NCI-H82 treated with DMSO at 0.1 percent for 48 hours (cell line): ENCODE measurements at regions not wholly inside any gene's neighbourhood (a gene's known extent, or its start where the extent isn't known, plus 50 kb on each side); places are given as distances from the start of the nearest gene placed in this dataset.
"Not testable (repeated sequence)": the region's sequence is repeated elsewhere in the genome, so short reads cannot be mapped to it uniquely, and the experiment has no call there.

ENCODE experiments used
- DNase-seq: peaks from one replicate; lab custom pipeline; 2025; ENCODE audit not compliant: unreplicated experiment; lab: John Stamatoyannopoulos, UW

- not testable (repeated sequence) for DNase-seq
These were observed 51.5 kb downstream of the VPREB1 start for GRCh38 chr22:22296047-22296446.

- DNase-seq: not testable (repeated sequence)
These were observed 52.7 kb downstream of the VPREB1 start for GRCh38 chr22:22297159-22297793.

GRCh38 chr22:22297794-22298653 is 53.4 kb downstream of the VPREB1 start:
- DNase-seq: peak; percentile 0

- DNase-seq: not testable (repeated sequence)
These were observed 54.0 kb downstream of the VPREB1 start for GRCh38 chr22:22298654-22299009.

- not testable (repeated sequence) for DNase-seq
These were observed 55.9 kb downstream of the VPREB1 start for GRCh38 chr22:22300511-22300910.

GRCh38 chr22:22300946-22301345 is 56.4 kb downstream of the VPREB1 start:
- not testable (repeated sequence) for DNase-seq

GRCh38 chr22:22316589-22316988 is 72.0 kb downstream of the VPREB1 start:
- no peak for DNase-seq

- no peak for DNase-seq
These were observed 74.3 kb downstream of the VPREB1 start for GRCh38 chr22:22318723-22319465.

- DNase-seq: peak; percentile 6
These were observed 77.4 kb downstream of the VPREB1 start for GRCh38 chr22:22321743-22322611.

GRCh38 chr22:22322792-22323191 is 78.2 kb downstream of the VPREB1 start:
- DNase-seq: no peak

- no peak for DNase-seq
These were observed 83.1 kb downstream of the VPREB1 start for GRCh38 chr22:22327723-22328122.

GRCh38 chr22:22329792-22330191 is 85.2 kb downstream of the VPREB1 start:
- DNase-seq: no peak

- DNase-seq: not testable (repeated sequence)
These were observed 91.1 kb downstream of the VPREB1 start for GRCh38 chr22:22335640-22336039.

GRCh38 chr22:22336333-22336732 is 91.7 kb downstream of the VPREB1 start:
- not testable (repeated sequence) for DNase-seq

- DNase-seq: not testable (repeated sequence)
These were observed 94.2 kb downstream of the VPREB1 start for GRCh38 chr22:22338778-22339177.

GRCh38 chr22:22341736-22342135 is 97.2 kb downstream of the VPREB1 start:
- DNase-seq: no peak

- DNase-seq: peak; percentile 4
These were observed 98.4 kb downstream of the VPREB1 start for GRCh38 chr22:22342697-22343580.

GRCh38 chr22:22343581-22344296 is 99.2 kb downstream of the VPREB1 start:
- DNase-seq: no peak

GRCh38 chr22:22344430-22344829 is 99.8 kb downstream of the VPREB1 start:
- no peak for DNase-seq
